Fibroblast of skin of right quadriceps (primary cell): ENCODE measurements at regions not wholly inside any gene's neighbourhood (a gene's known extent, or its start where the extent isn't known, plus 50 kb on each side); places are given as distances from the start of the nearest gene placed in this dataset.

Experiments used
- DNase-seq: peaks from one replicate; pipeline ENCODE4 v3.0.0-alpha.2; 2013

DNA sequence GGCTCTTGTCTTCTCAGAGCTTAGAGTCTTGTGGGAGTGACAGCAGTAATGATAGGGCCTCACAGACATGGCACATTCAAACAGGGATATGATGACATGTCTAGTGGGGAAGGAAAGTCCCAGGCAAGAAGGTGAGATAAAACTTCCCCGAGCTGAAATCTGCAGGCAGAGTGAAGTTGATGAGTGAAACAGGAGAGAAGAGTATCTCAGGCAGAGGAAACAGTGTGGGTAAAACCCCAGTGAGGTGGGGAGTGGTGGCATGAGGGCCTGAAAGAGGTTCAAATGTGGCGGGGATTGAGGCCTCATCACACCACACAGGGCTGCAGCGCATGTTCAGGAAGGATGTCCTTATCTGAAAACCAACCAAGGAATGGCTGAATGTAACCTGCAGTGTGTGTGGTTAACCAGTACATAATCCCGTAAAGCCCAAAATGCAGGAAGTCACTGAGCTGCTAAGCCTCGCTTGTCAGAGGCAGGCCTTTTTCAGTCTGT is 153.8 kb upstream of the E2F8 start:
- DNase-seq = no peak

- peak; percentile 61 for DNase-seq
These were observed 153.2 kb upstream of the E2F8 start for GRCh38 chr11:19393941-19394340.

DNA sequence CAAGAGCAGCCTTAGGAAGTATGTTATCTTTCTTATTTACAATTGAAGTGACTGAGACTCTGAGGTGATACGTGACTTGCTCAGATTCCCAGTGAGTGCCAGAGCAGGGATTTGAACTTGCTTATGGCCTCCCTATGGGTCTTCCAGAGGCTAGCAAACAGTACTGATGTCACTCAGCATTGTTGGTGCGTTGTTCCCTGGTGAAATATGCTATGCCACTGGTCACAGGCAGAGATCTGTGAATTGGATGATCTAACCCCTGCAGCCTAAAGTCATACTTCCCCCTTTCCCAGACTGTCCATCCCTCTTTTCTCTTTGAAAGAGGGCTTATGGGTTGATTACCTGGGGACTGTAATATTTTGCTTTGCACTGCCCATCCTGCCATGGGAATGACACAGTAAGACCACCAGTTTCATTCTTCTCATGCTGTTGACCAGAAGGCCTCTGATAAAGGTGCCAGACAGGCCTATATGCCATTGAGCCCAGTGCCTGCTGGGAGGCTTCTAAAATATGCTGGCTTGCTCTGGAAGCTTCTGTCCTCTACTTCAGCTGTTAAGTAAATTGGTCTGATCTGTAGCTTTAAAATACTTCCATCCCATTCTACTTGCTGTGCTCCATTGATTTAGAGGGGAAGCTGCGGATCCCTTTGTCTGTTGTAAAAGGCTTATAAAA is 152.2 kb upstream of the E2F8 start:
- DNase-seq = no peak

GRCh38 chr11:19392321-19392720 is 151.6 kb upstream of the E2F8 start:
- no peak for DNase-seq

- DNase-seq = no peak
These were observed 150.9 kb upstream of the E2F8 start for GRCh38 chr11:19391652-19392051.

DNA sequence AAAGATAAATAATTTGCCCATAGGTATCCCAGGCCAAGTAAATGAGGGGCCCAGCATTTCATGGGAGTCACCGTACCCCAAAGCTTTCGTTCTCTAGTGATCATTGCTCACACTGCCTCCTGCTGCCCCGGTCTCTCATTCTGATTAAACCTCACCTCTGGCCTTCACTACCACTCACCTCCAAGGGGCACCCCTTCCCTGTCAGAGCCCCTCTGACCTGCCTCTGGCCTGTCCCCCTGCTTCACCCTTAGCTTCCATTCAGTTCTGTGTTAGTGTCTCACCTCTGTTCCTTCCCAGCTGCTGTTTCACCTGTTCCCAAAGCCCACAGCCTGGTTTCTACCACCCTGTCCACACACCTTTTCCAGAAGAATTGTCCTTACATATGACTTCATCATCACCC is 150.3 kb upstream of the E2F8 start:
- no peak for DNase-seq

GRCh38 chr11:19389787-19390303 is 149.1 kb upstream of the E2F8 start:
- DNase-seq = no peak

- no peak for DNase-seq
These were observed 141.4 kb upstream of the E2F8 start for GRCh38 chr11:19382131-19382611.

- DNase-seq = peak; percentile 91
These were observed 139.6 kb upstream of the E2F8 start for GRCh38 chr11:19380375-19380774.

GRCh38 chr11:19379465-19379864 is 138.7 kb upstream of the E2F8 start:
- no peak for DNase-seq

- no peak for DNase-seq
These were observed 138.1 kb upstream of the E2F8 start for GRCh38 chr11:19378814-19379213.

DNA sequence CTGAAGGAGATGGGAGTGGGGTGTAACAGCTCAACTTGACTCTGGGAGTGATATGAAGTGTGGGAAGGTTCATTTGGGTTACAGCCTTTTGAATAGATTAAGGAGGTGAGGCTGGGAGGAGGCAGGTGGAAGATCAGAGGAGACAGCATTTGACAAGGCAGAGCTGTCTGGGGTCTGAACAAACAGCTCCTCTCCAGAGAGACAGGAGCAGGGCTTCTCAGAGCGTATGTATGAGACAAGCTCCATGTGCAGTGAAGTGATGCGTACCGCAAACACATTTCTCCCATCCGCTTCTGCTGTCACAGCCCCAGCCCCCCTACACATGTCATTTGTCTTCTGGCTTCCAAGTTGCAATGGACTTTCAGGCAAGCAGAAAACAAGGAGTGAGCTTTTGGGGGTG is 137.1 kb upstream of the E2F8 start:
- no peak for DNase-seq

DNA sequence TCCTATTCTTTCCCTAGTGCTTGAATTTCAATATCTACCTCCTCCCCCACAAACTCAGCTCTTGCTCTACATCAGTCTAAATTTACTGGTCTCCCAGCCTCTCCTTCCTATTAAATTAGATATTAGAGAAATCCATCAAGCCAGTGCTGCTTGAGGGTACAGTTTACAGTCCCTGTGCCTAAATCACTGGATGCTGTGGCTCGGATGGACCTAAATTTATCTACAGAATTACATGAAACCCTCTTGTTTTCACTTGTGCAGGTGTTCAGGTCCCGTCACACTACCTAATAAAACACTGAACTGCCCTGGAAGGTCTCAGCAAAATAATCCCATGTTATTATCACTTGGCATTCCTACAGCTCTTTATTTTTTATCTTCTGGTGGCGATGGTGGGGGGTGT is 134.7 kb upstream of the E2F8 start:
- DNase-seq = no peak

GRCh38 chr11:19374151-19374569 is 133.4 kb upstream of the E2F8 start:
- DNase-seq = peak; percentile 99

- no peak for DNase-seq
These were observed 131.6 kb upstream of the E2F8 start for GRCh38 chr11:19372381-19372780.

- peak; percentile 90 for DNase-seq
These were observed 129.5 kb upstream of the E2F8 start for GRCh38 chr11:19370100-19370861.

DNA sequence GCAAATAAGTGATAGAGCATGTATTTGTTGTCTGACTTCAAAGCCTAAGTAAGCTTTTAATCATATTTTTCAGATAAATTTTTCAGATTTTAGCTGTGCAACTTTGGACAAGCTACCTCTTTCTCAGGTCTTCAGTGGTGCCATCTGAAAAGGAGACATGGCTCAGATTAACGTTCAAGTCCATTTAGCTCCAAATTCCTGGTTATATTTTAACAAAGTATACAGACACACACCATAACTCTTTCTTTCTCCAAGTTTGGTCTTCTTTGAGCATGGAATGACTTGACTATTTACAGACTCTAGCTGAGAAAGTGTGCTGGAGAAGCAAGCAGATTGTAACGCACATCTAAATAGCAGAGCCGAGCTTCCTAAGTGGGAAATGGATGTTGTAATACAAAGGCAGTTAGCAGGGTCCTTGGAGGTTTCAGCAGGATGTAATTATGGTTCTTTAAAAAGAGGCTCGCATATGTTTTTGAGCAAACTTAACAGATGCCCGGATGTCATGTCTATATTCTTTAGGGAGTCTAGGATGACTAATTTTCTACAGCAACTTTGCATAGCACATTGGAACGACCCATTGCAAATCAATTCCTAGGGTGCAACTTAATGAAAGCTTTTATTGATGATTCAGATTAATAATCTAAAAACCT is 128.1 kb upstream of the E2F8 start:
- peak; percentile 96 for DNase-seq

DNA sequence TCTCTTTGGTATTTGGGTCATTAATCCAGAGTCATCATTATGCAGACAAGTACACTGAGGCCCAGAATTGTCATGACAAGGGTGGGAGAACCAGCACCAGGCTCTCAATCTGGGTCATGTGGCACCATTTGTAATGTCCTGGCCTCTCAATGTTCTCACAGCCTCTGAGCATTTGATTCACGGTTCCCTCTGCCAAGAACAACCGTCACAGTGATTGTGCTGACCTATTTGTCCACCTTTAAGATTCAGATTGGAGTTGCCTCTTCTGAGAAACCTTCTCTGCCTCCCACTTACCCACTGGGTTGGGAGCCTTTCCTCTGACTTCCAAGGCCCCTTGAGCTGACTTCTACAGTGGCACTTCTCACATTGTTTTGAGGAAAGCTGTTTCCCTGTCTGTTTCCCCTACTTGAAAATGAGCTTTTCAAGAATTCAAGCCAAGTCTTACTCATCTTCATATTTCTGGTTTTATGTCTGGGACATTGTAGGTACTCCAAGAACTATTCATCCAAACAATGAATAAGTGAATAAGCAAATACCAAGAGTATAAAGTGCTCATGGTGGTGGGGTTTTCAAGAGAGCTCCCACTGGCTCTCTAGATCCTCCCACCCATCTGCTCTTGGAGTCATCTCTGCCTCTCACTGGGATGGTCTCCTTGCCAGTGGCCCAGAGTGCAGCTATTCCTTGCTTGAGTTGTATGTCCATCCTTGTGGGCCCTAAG is 126.4 kb upstream of the E2F8 start:
- DNase-seq = peak; percentile 85

- no peak for DNase-seq
These were observed 125.1 kb upstream of the E2F8 start for GRCh38 chr11:19365743-19366410.

- DNase-seq = no peak
These were observed 118.7 kb upstream of the E2F8 start for GRCh38 chr11:19359221-19360000.

GRCh38 chr11:19357943-19358342 is 117.2 kb upstream of the E2F8 start:
- DNase-seq = no peak
